ENCODE measurements at regions not wholly inside any gene's neighbourhood (a gene's known extent, or its start where the extent isn't known, plus 50 kb on each side); places are given as distances from the start of the nearest gene placed in this dataset.

- TF ChIP-seq CTCF (IDR thresholded peaks at IDR 0.05) (no peak), POLR2A (IDR thresholded peaks at IDR 0.05) (no peak)
These were observed 162.3 kb downstream of the PAX1 start for GRCh38 chr20:21867811-21868210.
